ENCODE measurements at regions not wholly inside any gene's neighbourhood (a gene's known extent, or its start where the extent isn't known, plus 50 kb on each side); places are given as distances from the start of the nearest gene placed in this dataset.

DNA sequence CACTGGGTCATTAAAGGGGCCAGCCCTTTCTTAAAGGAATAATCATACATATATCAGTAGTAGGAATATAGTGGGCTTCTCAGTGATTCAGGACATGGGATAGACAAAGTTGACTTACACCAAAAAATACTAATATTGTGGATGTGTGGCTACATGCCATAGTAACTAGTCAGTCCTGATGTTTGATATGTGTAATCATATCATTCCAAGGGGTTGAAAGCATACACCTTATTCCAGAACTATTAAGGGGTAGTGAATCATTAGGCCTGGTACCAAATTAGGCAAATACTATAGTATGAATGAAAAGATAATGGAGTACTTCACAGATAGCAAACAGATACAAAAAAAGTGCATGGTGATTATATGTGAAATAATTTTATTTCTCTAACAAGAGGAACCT is 814.9 kb upstream of the NRXN1 start:
- Histone ChIP-seq H3K4me1 (ENCODE audit: control insufficient read depth, insufficient read depth, low read length) (no peaks in the 10 kb centered on the region), H3K27ac (ENCODE audit: extremely low read depth, low read depth, low read length) (no peak overlapping the region), H3K36me3 (ENCODE audit: control insufficient read depth in 2 of 2, insufficient read depth in 1 of 2, low read length in 2 of 2) (no peaks in the 10 kb centered on the region), H3K9me3 (ENCODE audit: control insufficient read depth, insufficient read depth, low read depth, low read length) (no peaks in the 10 kb centered on the region), H3K4me3 (ENCODE audit: low read depth, low read length) (no peak overlapping the region)
- POLR2A ChIA-PET = no interaction called here
- CTCF ChIA-PET = no interaction called here
- TF ChIP-seq ZNF654 (tag by site-specific recombination; IDR thresholded peaks at IDR 0.05; ENCODE audit: low read depth) (no peak), ZNF48 (tag by site-specific recombination; IDR thresholded peaks at IDR 0.05) (no peak), SP7 (tag by site-specific recombination; IDR thresholded peaks at IDR 0.05) (no peak), KLF10 (tag by site-specific recombination; IDR thresholded peaks at IDR 0.05) (no peak), ZNF133 (tag by site-specific recombination; IDR thresholded peaks at IDR 0.05) (no peak), ZNF626 (tag by site-specific recombination; IDR thresholded peaks at IDR 0.05) (no peak)
- TF ChIP-seq, protein P1, sequence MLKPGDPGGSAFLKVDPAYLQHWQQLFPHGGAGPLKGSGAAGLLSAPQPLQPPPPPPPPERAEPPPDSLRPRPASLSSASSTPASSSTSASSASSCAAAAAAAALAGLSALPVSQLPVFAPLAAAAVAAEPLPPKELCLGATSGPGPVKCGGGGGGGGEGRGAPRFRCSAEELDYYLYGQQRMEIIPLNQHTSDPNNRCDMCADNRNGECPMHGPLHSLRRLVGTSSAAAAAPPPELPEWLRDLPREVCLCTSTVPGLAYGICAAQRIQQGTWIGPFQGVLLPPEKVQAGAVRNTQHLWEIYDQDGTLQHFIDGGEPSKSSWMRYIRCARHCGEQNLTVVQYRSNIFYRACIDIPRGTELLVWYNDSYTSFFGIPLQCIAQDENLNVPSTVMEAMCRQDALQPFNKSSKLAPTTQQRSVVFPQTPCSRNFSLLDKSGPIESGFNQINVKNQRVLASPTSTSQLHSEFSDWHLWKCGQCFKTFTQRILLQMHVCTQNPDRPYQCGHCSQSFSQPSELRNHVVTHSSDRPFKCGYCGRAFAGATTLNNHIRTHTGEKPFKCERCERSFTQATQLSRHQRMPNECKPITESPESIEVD (tag by site-specific recombination; IDR thresholded peaks at IDR 0.05) = no peak
- TF ChIP-seq, protein P2, sequence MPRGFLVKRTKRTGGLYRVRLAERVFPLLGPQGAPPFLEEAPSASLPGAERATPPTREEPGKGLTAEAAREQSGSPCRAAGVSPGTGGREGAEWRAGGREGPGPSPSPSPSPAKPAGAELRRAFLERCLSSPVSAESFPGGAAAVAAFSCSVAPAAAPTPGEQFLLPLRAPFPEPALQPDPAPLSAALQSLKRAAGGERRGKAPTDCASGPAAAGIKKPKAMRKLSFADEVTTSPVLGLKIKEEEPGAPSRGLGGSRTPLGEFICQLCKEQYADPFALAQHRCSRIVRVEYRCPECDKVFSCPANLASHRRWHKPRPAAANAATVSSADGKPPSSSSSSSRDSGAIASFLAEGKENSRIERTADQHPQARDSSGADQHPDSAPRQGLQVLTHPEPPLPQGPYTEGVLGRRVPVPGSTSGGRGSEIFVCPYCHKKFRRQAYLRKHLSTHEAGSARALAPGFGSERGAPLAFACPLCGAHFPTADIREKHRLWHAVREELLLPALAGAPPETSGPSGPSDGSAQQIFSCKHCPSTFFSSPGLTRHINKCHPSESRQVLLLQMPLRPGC (tag by site-specific recombination; IDR thresholded peaks at IDR 0.05) = no peak

DNA sequence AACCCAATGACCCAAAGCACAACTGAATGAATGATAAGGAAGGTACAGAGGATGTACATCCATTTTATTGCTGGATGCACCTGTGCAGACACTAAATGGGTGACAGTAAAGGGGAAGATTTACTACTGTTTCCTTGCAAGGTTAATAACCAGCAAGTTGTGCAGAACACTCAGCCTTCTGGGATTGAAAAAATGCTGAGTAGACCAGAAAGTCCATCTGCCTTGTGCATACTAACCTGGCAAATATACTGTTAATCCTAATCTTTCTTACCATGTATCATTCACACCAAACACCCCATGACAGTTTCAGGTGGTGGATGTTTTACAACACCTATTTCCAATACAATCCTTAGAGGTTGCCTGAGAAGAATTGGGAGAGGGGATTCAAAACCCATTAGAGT is 814.1 kb upstream of the NRXN1 start:
- no peak overlapping the region for H3K27ac ChIP-seq (ENCODE audit: extremely low read depth, low read depth, low read length)
- TF ChIP-seq, protein P3, sequence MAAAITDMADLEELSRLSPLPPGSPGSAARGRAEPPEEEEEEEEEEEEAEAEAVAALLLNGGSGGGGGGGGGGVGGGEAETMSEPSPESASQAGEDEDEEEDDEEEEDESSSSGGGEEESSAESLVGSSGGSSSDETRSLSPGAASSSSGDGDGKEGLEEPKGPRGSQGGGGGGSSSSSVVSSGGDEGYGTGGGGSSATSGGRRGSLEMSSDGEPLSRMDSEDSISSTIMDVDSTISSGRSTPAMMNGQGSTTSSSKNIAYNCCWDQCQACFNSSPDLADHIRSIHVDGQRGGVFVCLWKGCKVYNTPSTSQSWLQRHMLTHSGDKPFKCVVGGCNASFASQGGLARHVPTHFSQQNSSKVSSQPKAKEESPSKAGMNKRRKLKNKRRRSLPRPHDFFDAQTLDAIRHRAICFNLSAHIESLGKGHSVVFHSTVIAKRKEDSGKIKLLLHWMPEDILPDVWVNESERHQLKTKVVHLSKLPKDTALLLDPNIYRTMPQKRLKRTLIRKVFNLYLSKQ (tag by site-specific recombination; IDR thresholded peaks at IDR 0.05; ENCODE audit: borderline replicate concordance) = no peak
- TF ChIP-seq, protein P4, sequence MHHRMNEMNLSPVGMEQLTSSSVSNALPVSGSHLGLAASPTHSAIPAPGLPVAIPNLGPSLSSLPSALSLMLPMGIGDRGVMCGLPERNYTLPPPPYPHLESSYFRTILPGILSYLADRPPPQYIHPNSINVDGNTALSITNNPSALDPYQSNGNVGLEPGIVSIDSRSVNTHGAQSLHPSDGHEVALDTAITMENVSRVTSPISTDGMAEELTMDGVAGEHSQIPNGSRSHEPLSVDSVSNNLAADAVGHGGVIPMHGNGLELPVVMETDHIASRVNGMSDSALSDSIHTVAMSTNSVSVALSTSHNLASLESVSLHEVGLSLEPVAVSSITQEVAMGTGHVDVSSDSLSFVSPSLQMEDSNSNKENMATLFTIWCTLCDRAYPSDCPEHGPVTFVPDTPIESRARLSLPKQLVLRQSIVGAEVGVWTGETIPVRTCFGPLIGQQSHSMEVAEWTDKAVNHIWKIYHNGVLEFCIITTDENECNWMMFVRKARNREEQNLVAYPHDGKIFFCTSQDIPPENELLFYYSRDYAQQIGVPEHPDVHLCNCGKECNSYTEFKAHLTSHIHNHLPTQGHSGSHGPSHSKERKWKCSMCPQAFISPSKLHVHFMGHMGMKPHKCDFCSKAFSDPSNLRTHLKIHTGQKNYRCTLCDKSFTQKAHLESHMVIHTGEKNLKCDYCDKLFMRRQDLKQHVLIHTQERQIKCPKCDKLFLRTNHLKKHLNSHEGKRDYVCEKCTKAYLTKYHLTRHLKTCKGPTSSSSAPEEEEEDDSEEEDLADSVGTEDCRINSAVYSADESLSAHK (tag by site-specific recombination; IDR thresholded peaks at IDR 0.05) = no peak
- TF ChIP-seq ZFP41 (tag by site-specific recombination; IDR thresholded peaks at IDR 0.05; ENCODE audit: borderline replicate concordance) (no peak), ZNF174 (tag by site-specific recombination; IDR thresholded peaks at IDR 0.05) (no peak), ZNF747 (tag by site-specific recombination; IDR thresholded peaks at IDR 0.05) (no peak), SP2 (tag by site-specific recombination; IDR thresholded peaks at IDR 0.05) (no peak), MYNN (tag by site-specific recombination; IDR thresholded peaks at IDR 0.05; ENCODE audit: borderline replicate concordance) (no peak), ZIC2 (tag by site-specific recombination; IDR thresholded peaks at IDR 0.05) (no peak), ZNF423 (tag by site-specific recombination; IDR thresholded peaks at IDR 0.05) (no peak), ZNF184 (tag by site-specific recombination; IDR thresholded peaks at IDR 0.05) (no peak), ZNF202 (tag by site-specific recombination; IDR thresholded peaks at IDR 0.05; ENCODE audit: borderline replicate concordance) (no peak), ZNF610 (tag by site-specific recombination; IDR thresholded peaks at IDR 0.05; ENCODE audit: borderline replicate concordance) (no peak), KLF7 (tag by site-specific recombination; IDR thresholded peaks at IDR 0.05; ENCODE audit: borderline replicate concordance) (no peak), IKZF3 (tag by site-specific recombination; IDR thresholded peaks at IDR 0.05) (no peak), ZNF660 (tag by site-specific recombination; IDR thresholded peaks at IDR 0.05) (no peak)
- TF ChIP-seq, protein P5, sequence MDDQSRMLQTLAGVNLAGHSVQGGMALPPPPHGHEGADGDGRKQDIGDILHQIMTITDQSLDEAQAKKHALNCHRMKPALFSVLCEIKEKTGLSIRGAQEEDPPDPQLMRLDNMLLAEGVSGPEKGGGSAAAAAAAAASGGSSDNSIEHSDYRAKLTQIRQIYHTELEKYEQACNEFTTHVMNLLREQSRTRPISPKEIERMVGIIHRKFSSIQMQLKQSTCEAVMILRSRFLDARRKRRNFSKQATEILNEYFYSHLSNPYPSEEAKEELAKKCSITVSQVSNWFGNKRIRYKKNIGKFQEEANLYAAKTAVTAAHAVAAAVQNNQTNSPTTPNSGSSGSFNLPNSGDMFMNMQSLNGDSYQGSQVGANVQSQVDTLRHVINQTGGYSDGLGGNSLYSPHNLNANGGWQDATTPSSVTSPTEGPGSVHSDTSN (CRISPR knock-in tag; IDR thresholded peaks at IDR 0.05) = no peak
- TF ChIP-seq, protein P6, sequence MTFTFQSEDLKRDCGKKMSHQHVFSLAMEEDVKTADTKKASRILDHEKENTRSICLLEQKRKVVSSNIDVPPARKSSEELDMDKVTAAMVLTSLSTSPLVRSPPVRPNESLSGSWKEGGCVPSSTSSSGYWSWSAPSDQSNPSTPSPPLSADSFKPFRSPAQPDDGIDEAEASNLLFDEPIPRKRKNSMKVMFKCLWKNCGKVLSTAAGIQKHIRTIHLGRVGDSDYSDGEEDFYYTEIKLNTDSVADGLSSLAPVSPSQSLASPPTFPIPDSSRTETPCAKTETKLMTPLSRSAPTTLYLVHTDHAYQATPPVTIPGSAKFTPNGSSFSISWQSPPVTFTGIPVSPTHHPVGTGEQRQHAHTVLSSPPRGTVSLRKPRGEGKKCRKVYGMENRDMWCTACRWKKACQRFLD (tag by site-specific recombination; IDR thresholded peaks at IDR 0.05) = no peak
- TF ChIP-seq, protein P7, sequence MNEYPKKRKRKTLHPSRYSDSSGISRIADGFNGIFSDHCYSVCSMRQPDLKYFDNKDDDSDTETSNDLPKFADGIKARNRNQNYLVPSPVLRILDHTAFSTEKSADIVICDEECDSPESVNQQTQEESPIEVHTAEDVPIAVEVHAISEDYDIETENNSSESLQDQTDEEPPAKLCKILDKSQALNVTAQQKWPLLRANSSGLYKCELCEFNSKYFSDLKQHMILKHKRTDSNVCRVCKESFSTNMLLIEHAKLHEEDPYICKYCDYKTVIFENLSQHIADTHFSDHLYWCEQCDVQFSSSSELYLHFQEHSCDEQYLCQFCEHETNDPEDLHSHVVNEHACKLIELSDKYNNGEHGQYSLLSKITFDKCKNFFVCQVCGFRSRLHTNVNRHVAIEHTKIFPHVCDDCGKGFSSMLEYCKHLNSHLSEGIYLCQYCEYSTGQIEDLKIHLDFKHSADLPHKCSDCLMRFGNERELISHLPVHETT (tag by site-specific recombination; IDR thresholded peaks at IDR 0.05) = no peak
- no peaks in the 10 kb centered on the region for H3K9me3 ChIP-seq (ENCODE audit: control insufficient read depth, insufficient read depth, low read depth, low read length)
- no peaks in the 10 kb centered on the region for H3K36me3 ChIP-seq (ENCODE audit: control insufficient read depth in 2 of 2, insufficient read depth in 1 of 2, low read length in 2 of 2)
- ChIA-PET POLR2A (no interaction called here), CTCF (no interaction called here)
- no peaks in the 10 kb centered on the region for H3K4me1 ChIP-seq (ENCODE audit: control insufficient read depth, insufficient read depth, low read length)
- H3K4me3 ChIP-seq (ENCODE audit: low read depth, low read length) = no peak overlapping the region
